Testis (tissue), 2 donors: ENCODE measurements at regions not wholly inside any gene's neighbourhood (a gene's known extent, or its start where the extent isn't known, plus 50 kb on each side); places are given as distances from the start of the nearest gene placed in this dataset.

Source experiments
- DNase-seq: peaks from one replicate; pipeline ENCODE4 v3.0.0-alpha.2; 2019
- H3K27ac ChIP-seq, 2 donors: fragments of 200-600 bp; sonication (generic); one replicate each; pipeline ENCODE4 v1.5.1; 2019
- H3K27me3 ChIP-seq: fragments of 200-600 bp; sonication (generic); one replicate; pipeline ENCODE4 v1.5.1; 2019
- H3K36me3 ChIP-seq: fragments of 200-600 bp; sonication (generic); one replicate; pipeline ENCODE4 v1.5.1; 2017; ENCODE audit warnings: low read depth; ENCODE audit errors: missing control alignments
- H3K4me1 ChIP-seq: fragments of 200-600 bp; sonication (generic); one replicate; pipeline ENCODE4 v1.5.1; 2019
- H3K4me3 ChIP-seq, 2 donors: fragments of 200-600 bp; sonication (generic); one replicate each; pipeline ENCODE4 v1.5.1; 2017 to 2019
- H3K9me3 ChIP-seq: fragments of 200-600 bp; sonication (generic); one replicate; pipeline ENCODE4 v1.5.1; 2017
- POLR2A ChIP-seq: fragments of 450-650 bp; IDR thresholded peaks from one replicate; pipeline ENCODE4 v1.6.1; 2017; ENCODE audit warnings: antibody characterized with exemption, mild to moderate bottlenecking, moderate library complexity
- WGBS, 2 donors: methylation state at CpG; one replicate each; pipeline ENCODE4 v1.1.5; 2018; 5-methylcytosine and 5-hydroxymethylcytosine counted together
- intact Hi-C: fragments of 100-400 bp; cut with DNase I; formaldehyde crosslinking; loops from one replicate; pipeline ENCODE4 v1.15.1; 2023; ENCODE audit warnings: low total_unique reads
- TF ChIP-seq, protein P1 (sequence below), 3 experiments: fragments of 450-650 bp in 2 of 3; fragments of 200-600 bp in 1 of 3; sonication (generic) in 1 of 3; IDR thresholded peaks; one replicate each; pipeline ENCODE4 v1.5.1; 2016 to 2019; ENCODE audit warnings: antibody characterized with exemption in 3 of 3, mild to moderate bottlenecking in 2 of 3, moderate library complexity in 1 of 3

DNA sequence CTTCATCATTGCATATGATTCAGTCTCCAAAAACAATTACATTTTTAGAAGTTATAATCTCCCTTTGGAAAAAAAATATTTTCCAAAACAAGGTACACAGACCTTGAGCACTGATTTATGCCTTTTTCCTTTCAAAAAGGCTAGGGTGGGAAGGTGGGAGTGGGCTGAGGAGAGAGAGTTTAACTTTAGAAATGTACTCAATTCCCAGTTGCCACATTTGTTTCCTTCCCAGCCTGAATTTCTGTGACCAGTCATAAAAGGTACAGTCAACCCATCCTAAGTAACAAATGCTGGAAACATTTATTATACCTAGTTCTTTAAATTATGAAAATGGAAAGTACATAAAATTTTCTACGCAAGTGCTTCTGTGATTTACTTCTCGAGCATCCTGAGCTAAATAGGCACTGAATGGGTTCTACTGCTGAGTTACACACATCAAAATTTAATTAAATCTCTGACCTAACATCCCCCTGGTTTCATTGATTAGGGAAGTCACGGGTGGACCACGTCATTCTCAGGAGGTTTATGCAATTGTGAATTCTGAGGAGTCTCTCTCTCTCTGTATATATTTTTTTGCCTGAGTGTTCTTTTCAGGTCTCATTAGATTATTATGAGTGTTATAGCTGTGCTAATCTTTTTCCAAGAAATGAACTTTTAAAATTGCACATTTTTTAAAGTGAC lies 371.8 kb downstream of the BTG1 start:
- Histone ChIP-seq H3K4me3 (no peak overlapping the region), H3K4me1 (peaks cover 13% of the 10 kb centered on the region), H3K27ac (no peak overlapping the region), H3K9me3 (no peaks in the 10 kb centered on the region), H3K36me3 (no peaks in the 10 kb centered on the region), H3K27me3 (no peaks in the 10 kb centered on the region)
- 41 to 43% methylated on average over 4 of the region's 4 CpGs for WGBS, 2 donors
- TF ChIP-seq, protein P1, sequence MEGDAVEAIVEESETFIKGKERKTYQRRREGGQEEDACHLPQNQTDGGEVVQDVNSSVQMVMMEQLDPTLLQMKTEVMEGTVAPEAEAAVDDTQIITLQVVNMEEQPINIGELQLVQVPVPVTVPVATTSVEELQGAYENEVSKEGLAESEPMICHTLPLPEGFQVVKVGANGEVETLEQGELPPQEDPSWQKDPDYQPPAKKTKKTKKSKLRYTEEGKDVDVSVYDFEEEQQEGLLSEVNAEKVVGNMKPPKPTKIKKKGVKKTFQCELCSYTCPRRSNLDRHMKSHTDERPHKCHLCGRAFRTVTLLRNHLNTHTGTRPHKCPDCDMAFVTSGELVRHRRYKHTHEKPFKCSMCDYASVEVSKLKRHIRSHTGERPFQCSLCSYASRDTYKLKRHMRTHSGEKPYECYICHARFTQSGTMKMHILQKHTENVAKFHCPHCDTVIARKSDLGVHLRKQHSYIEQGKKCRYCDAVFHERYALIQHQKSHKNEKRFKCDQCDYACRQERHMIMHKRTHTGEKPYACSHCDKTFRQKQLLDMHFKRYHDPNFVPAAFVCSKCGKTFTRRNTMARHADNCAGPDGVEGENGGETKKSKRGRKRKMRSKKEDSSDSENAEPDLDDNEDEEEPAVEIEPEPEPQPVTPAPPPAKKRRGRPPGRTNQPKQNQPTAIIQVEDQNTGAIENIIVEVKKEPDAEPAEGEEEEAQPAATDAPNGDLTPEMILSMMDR (IDR thresholded peaks at IDR 0.05), result no peak
- TF ChIP-seq POLR2A, result no peak
- no peak for DNase-seq
- intact Hi-C loops, result no loop called here

- DNase-seq, result no peak
- H3K27ac ChIP-seq, result no peak overlapping the region
- no peaks in the 10 kb centered on the region for H3K27me3 ChIP-seq
- TF ChIP-seq, protein P1 (IDR thresholded peaks at IDR 0.05), result no peak
- TF ChIP-seq POLR2A, result no peak
- H3K4me1 ChIP-seq, result peaks cover 7% of the 10 kb centered on the region
- WGBS, 2 donors, result 94 to 100% methylated on average over 2 of the region's 2 CpGs
- H3K9me3 ChIP-seq, result no peaks in the 10 kb centered on the region
- no peaks in the 10 kb centered on the region for H3K36me3 ChIP-seq
- intact Hi-C loops, result no loop called here
- H3K4me3 ChIP-seq, result no peak overlapping the region
These were observed 373.2 kb downstream of the BTG1 start for GRCh38 chr12:91772411-91772810.

DNA sequence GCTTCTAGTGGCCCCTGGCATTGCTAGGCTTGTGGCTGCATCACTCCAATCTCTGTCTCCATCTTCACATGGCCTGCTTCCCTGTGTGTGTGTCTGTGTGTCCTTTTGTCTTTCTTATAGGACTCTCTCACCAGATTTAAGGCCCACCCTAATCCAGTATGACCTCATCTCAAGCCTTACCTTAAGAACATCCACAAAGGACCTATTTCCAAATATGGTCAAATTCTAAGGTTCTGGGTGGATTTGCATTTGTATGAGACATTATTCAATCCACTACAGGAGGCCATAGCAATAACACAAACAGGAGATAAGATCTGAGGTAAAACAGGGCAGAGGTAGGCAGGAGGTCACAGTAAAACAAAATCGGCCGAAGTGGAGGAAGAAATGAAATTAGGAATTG lies 375.9 kb downstream of the BTG1 start:
- WGBS, 2 donors, result 81 to 91% methylated on average over 2 of the region's 2 CpGs

DNA sequence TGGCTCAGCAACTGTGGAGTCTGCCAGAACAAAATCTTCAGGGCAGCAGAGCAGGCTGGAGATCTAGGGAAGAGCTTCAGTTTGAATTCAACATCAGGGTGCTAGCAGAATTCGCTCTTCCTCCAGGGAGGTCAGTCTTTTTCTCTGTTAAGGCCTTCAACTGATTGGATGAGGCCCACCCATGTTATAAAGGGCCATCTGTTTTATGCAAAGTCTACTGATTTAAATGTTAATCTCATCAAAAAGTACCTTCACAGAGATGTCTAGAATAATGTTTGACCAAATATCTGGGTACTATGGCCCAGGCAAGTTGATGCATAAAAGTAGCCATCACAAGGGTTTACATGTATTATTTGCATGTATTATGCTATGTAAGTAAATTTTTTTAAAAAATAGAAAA lies 378.4 kb downstream of the BTG1 start:
- DNase-seq, result no peak
- WGBS, 2 donors, result 90 to 95% methylated on average over 1 of the region's 1 CpG
- H3K4me3 ChIP-seq, result no peak overlapping the region
- TF ChIP-seq POLR2A, result no peak
- TF ChIP-seq, protein P1 (IDR thresholded peaks at IDR 0.05), result no peak
- H3K27ac ChIP-seq, result no peak overlapping the region
- H3K9me3 ChIP-seq, result no peaks in the 10 kb centered on the region
- intact Hi-C loops, result no loop called here
- no peaks in the 10 kb centered on the region for H3K4me1 ChIP-seq
- no peaks in the 10 kb centered on the region for H3K27me3 ChIP-seq
- H3K36me3 ChIP-seq, result no peaks in the 10 kb centered on the region

More for the DNA sequence above, 375.9 kb downstream of the BTG1 start:
- TF ChIP-seq, protein P1 (IDR thresholded peaks at IDR 0.05), result no peak
- TF ChIP-seq POLR2A, result no peak
- H3K9me3 ChIP-seq, result no peaks in the 10 kb centered on the region
- intact Hi-C loops, result no loop called here
- no peak for DNase-seq
- peaks cover 7% of the 10 kb centered on the region for H3K4me1 ChIP-seq
- no peaks in the 10 kb centered on the region for H3K36me3 ChIP-seq
- H3K27me3 ChIP-seq, result no peaks in the 10 kb centered on the region
- H3K27ac ChIP-seq, result no peak overlapping the region
- H3K4me3 ChIP-seq, result no peak overlapping the region

DNA sequence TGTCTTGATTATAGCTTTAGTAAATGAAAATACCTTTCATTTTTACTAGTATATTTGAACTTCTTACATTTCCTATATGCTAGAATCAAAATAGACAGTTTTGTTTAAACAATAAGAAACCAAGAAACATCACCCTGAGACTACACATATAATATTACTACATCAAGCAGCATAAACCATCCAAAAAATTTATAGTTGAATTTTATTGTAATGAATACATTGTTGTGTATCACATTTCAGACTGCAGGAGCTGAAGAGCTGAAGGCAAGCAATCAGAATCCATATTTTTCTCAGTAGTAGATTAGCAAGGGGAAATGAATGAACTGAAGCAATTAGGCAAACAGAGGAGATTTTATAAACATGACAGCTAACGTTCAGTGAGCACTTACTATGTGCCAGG lies 379.2 kb downstream of the BTG1 start:
- H3K36me3 ChIP-seq, result no peaks in the 10 kb centered on the region
- 68 to 72% methylated on average over 1 of the region's 1 CpG for WGBS, 2 donors
- no peak overlapping the region for H3K27ac ChIP-seq
- TF ChIP-seq, protein P1 (IDR thresholded peaks at IDR 0.05), result no peak
- TF ChIP-seq POLR2A, result no peak
- H3K4me1 ChIP-seq, result no peaks in the 10 kb centered on the region
- H3K27me3 ChIP-seq, result no peaks in the 10 kb centered on the region
- no peaks in the 10 kb centered on the region for H3K9me3 ChIP-seq
- DNase-seq, result no peak
- intact Hi-C loops, result no loop called here
- no peak overlapping the region for H3K4me3 ChIP-seq
